ENCODE measurements at regions not wholly inside any gene's neighbourhood (a gene's known extent, or its start where the extent isn't known, plus 50 kb on each side); places are given as distances from the start of the nearest gene placed in this dataset.

DNA sequence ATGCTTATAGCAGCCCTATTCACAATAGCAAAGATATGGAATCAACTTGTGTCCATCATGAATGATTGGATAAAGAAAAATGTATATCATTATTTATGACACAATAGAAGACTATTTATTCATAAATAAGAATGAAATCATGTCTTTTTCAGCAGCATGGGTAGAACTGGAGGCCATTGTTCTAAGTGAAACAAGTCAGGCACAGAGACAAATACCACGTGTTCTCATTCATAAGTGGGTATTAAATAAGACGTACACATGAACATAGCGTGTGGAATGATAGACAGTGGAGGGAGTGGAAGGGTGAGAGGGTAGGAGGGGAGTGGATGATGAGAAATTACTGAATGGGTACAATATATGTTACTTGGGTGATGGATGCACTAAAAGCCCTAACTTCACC is 762.4 kb downstream of the REEP3 start:
- TF ChIP-seq ZNF19 (tag by site-specific recombination; IDR thresholded peaks at IDR 0.05; ENCODE audit: low read depth): no peak
- TF ChIP-seq, protein P1, sequence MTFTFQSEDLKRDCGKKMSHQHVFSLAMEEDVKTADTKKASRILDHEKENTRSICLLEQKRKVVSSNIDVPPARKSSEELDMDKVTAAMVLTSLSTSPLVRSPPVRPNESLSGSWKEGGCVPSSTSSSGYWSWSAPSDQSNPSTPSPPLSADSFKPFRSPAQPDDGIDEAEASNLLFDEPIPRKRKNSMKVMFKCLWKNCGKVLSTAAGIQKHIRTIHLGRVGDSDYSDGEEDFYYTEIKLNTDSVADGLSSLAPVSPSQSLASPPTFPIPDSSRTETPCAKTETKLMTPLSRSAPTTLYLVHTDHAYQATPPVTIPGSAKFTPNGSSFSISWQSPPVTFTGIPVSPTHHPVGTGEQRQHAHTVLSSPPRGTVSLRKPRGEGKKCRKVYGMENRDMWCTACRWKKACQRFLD (tag by site-specific recombination; IDR thresholded peaks at IDR 0.05): no peak
- TF ChIP-seq, protein P2, sequence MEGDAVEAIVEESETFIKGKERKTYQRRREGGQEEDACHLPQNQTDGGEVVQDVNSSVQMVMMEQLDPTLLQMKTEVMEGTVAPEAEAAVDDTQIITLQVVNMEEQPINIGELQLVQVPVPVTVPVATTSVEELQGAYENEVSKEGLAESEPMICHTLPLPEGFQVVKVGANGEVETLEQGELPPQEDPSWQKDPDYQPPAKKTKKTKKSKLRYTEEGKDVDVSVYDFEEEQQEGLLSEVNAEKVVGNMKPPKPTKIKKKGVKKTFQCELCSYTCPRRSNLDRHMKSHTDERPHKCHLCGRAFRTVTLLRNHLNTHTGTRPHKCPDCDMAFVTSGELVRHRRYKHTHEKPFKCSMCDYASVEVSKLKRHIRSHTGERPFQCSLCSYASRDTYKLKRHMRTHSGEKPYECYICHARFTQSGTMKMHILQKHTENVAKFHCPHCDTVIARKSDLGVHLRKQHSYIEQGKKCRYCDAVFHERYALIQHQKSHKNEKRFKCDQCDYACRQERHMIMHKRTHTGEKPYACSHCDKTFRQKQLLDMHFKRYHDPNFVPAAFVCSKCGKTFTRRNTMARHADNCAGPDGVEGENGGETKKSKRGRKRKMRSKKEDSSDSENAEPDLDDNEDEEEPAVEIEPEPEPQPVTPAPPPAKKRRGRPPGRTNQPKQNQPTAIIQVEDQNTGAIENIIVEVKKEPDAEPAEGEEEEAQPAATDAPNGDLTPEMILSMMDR (tag by site-specific recombination; IDR thresholded peaks at IDR 0.05): no peak
